Middle frontal gyrus (tissue), 1 donor: ENCODE measurements at regions not wholly inside any gene's neighbourhood (a gene's known extent, or its start where the extent isn't known, plus 50 kb on each side); places are given as distances from the start of the nearest gene placed in this dataset.

Experiments used
- DNase-seq: peaks from one replicate; pipeline ENCODE4 v3.0.0-alpha.2; 2015; ENCODE audit warnings: low spot score; ENCODE audit errors: extremely low spot score

DNA sequence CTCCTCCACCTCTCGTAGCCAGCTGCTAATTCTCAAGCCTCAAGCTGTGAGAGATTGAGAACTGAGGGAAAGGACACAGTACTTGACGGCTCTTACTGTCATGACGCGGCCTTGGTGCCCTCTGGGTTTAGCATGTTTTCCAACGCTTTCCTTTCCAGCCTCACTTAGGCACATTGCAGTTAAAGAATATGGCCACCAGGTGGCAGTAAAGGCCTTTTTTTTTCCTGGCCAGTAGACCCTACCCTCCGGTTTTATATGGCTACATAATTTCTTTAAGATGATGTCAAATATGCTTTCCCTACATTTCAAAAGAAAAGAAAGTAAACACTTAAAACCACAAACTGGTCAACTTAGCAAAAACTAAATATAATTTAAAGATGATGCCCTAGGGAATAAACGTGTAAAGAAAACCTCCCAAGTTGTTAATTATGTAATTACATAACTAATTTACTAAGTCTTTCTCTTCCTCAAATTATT lies 56.8 kb upstream of the PRDX6 start:
- peak; percentile 48 for DNase-seq

DNA sequence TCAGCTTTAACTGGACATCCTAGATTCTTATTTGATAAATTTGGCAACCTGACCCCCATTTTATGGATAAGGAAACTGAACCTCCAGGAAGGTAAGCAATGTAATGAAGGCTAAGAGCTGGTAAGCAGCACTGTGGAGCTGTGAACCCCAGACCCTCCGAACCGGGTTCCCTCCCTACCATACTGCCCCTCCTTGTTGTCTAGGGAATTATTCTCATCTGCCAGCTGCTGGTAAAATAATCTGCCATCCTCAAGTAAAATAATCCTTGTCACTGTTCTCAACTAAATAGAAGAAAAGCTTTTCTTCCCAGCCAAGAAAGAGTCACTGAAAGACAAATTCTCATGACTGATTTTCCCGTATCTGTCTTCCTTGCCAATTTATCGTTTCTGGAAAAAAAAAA lies 55.8 kb upstream of the PRDX6 start:
- DNase-seq, result no peak

- no peak for DNase-seq
These were observed 55.3 kb upstream of the PRDX6 start for GRCh38 chr1:173421789-173422188.

DNA sequence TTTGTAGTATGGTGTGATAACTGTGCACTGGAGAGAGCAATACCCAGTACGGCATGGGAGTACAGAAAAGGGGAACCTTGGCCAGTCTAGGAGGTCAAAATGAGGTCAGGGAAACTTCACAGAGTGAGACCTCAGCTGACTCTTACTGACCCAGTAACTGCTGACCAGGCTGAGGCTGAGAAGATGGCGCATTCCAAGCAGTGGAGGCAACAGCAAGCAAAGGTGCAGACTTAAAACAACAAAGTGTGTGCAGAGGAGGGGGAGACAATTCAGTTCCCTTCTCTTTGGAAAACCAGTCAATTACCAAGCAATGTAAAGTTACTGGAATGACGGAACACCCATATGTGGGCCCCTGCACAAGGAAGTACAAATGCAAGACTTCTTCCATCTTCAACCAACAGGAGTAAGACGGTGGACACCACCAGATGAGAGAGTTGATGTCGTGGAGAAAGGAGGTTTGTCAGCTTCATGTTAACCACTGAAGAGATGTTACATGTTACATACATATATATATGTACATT lies 54.6 kb upstream of the PRDX6 start:
- DNase-seq, result no peak

DNA sequence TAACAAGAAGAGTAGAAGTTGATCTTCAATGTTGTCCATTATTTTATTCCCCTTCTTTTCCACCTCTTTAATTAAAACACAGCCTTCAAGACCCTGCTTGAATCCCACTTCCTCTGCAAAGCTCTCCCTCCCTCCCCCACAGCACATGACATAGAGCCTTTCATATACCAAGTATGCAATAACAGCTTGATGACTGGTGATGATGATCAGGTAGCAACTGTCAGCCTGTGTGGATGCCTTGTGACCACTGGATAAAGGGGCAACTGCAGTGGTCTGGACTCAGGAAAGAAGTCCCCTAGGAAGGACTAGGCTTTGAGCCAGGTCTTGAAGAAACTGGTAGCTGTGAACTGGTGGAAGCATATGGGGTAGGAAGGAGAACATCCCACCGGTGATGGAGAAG lies 53.8 kb upstream of the PRDX6 start:
- DNase-seq, result no peak

GRCh38 chr1:173424143-173424542 lies 53.0 kb upstream of the PRDX6 start:
- no peak for DNase-seq

DNA sequence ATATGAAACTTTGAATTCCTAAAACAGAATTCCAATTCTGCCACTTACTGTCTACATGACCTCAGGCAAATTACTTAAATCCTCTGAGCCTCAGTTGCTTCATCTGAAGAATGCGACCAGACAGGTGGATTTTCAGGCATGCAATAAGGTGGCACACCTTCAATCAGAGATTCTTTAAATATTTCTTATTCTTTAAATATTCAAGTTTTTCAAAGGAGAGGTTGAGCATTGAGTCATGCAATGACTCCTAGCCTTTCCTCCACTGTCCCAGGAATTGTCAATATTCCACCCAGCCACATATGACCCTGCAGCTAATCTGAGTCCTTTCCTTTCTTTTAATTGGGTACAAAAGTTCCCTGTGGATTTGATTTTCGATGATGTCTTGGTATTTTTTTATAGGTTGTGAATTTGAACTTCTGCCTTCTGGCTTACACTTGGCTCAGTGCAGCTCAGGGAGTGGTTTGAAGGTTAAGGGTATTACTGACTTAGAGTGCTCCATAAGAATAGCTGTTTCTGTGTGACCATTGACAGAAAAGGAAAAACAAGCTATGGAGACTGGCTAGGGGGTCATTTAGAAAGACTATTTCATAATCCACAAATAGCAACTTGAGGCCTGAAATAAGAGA lies 52.2 kb upstream of the PRDX6 start:
- no peak for DNase-seq

GRCh38 chr1:173426057-173426456 lies 51.1 kb upstream of the PRDX6 start:
- no peak for DNase-seq

- no peak for DNase-seq
These were observed 49.7 kb upstream of the PRDX6 start for GRCh38 chr1:173427146-173428054.
